Esophagus muscularis mucosa (tissue), 3 donors: ENCODE measurements at regions not wholly inside any gene's neighbourhood (a gene's known extent, or its start where the extent isn't known, plus 50 kb on each side); places are given as distances from the start of the nearest gene placed in this dataset.

ENCODE experiments used
- CTCF ChIP-seq, 3 experiments: fragments of 200-600 bp in 2 of 3; fragments of 450-650 bp in 1 of 3; sonication (generic) in 2 of 3; IDR thresholded peaks; one replicate each; pipeline ENCODE4 v1.5.1; 2017 to 2019; ENCODE audit warnings: antibody characterized with exemption in 3 of 3, mild to moderate bottlenecking in 2 of 3, moderate library complexity in 1 of 3
- POLR2A ChIP-seq: fragments of 450-650 bp; IDR thresholded peaks from one replicate; pipeline ENCODE4 v1.6.1; 2017; ENCODE audit warnings: antibody characterized with exemption, moderate library complexity, mild to moderate bottlenecking, low read depth
- POLR2AphosphoS5 ChIP-seq, 2 donors: sonication (generic); formaldehyde crosslinking; IDR thresholded peaks; one replicate each; pipeline ENCODE4 v1.6.1; 2017; ENCODE audit warnings: antibody characterized with exemption in 2 of 2

DNA sequence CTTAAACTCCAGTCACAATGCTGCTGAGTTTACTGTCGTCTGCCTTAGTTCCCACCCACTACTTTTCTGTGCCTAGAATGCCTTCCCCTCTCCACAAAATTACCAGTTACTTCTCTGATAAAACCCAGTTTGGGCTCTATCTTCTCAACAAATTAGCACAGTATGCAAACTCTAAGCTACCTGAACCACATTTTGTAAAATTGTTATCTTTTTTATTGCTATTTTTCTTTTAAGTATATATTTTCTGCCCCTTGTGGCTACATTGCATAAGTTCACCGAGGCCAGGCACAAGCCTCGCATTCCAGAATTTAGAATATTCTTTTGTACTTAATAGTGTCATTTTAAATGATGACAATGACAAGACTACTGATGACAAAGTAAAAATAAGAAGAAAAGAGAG, 60.0 kb downstream of the POU5F2 start:
- TF ChIP-seq CTCF (IDR thresholded peaks at IDR 0.05) (peak in 1 of 3 experiments; percentile 13), POLR2AphosphoS5 (IDR thresholded peaks at IDR 0.05) (no peak), POLR2A (no peak)
